ENCODE measurements at regions not wholly inside any gene's neighbourhood (a gene's known extent, or its start where the extent isn't known, plus 50 kb on each side); places are given as distances from the start of the nearest gene placed in this dataset.

DNA sequence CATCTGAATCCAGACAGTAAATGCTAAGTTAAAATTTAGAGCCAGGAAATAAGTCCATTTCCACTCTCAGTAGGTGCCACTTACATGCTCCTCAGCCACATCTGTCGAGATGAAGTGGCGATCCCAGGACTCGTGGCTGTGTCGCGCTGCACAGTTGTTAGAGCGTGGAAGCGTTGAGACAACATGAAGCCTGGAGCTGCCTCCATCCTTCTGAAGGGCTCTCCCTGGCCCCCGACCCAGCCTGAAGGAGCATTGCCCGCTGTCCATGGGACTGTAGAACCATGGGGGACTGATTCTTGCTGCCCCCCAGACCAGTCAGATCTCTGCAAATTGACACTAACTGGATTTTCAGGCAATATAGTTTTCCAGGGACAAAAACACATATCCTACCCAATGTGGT, 58.9 kb downstream of the IRX1 start:
- TF ChIP-seq, protein P1, sequence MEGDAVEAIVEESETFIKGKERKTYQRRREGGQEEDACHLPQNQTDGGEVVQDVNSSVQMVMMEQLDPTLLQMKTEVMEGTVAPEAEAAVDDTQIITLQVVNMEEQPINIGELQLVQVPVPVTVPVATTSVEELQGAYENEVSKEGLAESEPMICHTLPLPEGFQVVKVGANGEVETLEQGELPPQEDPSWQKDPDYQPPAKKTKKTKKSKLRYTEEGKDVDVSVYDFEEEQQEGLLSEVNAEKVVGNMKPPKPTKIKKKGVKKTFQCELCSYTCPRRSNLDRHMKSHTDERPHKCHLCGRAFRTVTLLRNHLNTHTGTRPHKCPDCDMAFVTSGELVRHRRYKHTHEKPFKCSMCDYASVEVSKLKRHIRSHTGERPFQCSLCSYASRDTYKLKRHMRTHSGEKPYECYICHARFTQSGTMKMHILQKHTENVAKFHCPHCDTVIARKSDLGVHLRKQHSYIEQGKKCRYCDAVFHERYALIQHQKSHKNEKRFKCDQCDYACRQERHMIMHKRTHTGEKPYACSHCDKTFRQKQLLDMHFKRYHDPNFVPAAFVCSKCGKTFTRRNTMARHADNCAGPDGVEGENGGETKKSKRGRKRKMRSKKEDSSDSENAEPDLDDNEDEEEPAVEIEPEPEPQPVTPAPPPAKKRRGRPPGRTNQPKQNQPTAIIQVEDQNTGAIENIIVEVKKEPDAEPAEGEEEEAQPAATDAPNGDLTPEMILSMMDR (IDR thresholded peaks at IDR 0.05) = no peak

DNA sequence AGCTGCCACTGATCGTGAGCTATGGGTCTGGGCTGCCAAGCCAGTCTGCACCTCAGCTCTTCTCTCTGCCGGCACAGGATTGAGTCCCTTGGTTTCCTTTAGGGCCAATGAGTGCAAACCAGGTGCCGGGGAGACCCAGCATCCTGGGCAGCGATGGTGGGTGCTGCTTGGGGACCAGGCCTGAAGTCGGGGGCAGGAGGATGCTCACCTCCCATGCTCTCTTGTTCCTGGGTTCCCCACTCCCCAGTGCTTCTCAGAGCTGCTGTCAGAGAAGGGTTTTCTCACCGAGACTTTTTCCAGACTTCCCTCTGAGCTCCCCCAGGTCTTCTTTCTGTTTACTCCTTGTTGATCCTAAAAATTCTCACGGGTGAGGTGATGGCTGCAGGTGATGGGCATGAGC, 61.2 kb downstream of the IRX1 start:
- TF ChIP-seq, protein P1 (IDR thresholded peaks at IDR 0.05) = no peak

DNA sequence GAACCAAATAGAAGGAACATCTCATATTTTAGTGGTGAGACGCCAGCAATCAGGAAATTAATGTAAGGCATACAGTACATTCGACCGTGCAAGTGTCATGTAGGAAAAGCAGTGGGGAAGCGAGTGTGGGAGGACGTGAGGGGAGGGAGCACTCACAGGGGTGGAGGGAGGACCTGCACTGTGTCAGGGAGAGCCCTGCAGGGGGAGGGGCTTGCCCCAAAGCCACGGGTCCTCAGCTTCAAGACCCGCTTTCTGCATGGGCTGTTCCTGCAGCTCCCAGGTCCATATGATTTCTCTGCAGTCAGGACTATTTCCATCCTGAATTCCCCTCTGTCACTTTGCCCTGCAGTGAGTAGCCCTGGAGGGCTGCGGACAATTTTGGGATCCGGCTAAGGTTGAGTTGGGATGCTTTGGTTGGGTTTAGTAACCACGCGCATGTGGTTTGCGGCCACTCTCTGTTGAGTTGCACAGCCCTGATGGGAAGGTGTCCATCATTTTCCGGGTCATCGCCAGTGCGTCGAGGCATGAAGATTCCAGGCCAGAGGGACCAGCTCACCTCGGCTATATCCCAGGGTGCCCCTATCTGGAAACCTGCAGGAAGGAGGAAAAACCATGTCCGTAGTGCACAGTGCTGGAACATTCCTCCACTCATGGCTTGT, 61.9 kb downstream of the IRX1 start:
- TF ChIP-seq, protein P1 (IDR thresholded peaks at IDR 0.05) = no peak

DNA sequence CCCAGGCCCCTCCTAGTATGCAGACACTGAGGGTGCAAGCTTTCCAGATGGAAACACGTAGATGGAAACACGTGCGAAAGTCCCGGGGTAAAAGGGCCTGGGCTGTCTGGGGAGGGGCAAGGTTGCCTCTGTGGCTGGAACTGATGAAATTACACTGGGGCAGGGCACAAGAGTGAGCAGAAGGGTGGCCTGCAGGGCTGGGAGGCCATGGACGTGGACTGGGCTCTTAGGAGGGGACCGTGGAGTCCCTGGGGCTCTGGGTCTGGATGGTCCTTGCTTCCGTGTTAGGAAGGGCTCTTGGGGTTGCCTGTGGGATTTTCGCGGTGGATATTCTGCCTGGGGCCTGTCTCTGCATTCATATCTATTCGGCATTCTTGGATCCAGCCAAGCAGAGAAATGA, 63.3 kb downstream of the IRX1 start:
- TF ChIP-seq, protein P1 (IDR thresholded peaks at IDR 0.05) = no peak

DNA sequence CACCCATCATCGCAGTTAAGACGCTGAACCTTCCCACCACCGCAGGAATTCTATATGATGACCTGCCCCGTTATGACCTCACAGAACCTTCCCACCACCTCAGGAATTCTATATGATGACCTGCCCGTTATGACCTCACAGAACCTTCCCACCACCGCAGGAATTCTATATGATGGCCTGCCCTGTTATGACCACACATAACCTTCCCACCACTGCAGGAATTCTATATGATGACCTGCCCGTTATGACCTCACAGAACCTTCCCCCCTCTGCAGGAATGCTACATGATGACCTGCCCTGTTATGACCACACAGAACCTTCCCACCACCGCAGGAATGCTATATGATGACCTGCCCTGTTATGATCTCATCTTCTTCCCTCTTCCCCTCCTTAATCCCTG, 64.3 kb downstream of the IRX1 start:
- TF ChIP-seq, protein P1 (IDR thresholded peaks at IDR 0.05) = no peak

DNA sequence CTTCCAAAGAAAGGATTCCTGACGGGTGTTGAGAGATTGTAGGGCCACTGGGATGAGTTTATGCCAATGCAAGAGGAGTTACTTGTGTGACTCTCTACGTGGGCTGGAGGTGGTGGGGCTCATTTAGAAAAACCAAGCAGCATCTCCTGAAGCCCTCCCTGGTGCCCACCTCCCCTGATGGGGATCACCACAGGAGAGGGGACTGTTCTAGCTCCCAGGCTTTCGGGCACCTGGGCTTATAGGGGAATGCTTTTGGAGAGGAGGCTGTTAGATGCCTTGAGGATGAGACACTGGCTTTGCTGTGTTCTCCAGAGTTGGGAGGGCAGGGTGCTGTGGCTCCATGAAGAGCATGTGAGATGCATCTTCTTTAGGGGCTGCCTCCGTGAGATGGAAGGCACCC, 65.0 kb downstream of the IRX1 start:
- TF ChIP-seq, protein P1 (IDR thresholded peaks at IDR 0.05) = no peak

DNA sequence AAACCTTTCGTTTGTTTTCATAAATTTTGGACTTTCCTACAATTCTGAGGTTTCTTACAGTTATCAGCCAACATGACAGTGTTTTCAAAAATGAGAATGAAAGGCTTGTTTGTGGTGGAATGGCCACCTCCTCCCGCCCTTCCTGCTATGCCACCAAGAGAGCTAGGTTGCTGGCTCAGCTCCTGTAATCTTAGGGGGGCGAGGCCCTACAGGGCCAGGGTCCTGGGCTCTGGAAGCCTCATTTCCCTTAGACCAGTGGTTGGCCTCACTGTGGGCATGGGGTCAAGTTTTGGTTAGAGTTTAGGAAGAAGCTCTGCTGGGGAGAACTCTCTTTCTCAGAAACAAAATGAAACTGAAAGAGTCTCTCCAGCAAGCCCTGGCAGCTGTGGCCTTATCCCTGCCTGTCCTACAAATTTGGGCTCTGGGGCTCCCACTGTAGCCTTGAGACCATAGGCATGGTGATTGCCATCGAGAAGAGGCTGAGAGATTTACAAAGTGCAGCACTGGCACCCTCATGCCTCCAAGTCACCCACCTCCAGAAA, 66.2 kb downstream of the IRX1 start:
- TF ChIP-seq, protein P1 (IDR thresholded peaks at IDR 0.05) = no peak

DNA sequence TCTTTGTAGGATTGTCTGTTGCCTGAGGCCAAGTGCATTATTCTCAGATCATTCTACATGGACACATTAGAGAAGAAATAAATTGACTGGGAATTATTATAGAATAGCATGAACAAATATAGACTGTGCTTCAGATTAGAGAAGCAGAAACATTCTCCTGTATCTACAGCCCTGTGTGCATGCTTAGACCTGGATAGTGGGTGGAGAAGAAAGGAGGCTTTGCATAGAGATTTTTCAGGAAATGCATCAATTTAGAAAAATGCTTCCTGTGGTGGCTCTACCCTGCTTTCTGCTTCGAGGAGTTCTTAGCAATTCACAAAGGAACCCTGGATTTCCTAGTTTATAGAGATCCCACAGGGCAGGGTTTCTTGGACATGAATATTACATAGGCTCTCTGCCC, 66.7 kb downstream of the IRX1 start:
- TF ChIP-seq, protein P1 (IDR thresholded peaks at IDR 0.05) = no peak

Data from LNCAP (cell line).